ENCODE measurements at regions not wholly inside any gene's neighbourhood (a gene's known extent, or its start where the extent isn't known, plus 50 kb on each side); places are given as distances from the start of the nearest gene placed in this dataset.

GRCh38 chr4:10245751-10246150 is 129.2 kb upstream of the WDR1 start:
- TF ChIP-seq, protein P1, sequence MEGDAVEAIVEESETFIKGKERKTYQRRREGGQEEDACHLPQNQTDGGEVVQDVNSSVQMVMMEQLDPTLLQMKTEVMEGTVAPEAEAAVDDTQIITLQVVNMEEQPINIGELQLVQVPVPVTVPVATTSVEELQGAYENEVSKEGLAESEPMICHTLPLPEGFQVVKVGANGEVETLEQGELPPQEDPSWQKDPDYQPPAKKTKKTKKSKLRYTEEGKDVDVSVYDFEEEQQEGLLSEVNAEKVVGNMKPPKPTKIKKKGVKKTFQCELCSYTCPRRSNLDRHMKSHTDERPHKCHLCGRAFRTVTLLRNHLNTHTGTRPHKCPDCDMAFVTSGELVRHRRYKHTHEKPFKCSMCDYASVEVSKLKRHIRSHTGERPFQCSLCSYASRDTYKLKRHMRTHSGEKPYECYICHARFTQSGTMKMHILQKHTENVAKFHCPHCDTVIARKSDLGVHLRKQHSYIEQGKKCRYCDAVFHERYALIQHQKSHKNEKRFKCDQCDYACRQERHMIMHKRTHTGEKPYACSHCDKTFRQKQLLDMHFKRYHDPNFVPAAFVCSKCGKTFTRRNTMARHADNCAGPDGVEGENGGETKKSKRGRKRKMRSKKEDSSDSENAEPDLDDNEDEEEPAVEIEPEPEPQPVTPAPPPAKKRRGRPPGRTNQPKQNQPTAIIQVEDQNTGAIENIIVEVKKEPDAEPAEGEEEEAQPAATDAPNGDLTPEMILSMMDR (IDR thresholded peaks at IDR 0.05), result no peak
- TF ChIP-seq POLR2A (IDR thresholded peaks at IDR 0.05), result no peak

All from uterus (tissue), 2 donors.